BLaER1 treated with 17β-estradiol and CSF1 and Interleukin-3, amounts not matched to agents 10 nM and 100 nM (cell line): ENCODE measurements at regions not wholly inside any gene's neighbourhood (a gene's known extent, or its start where the extent isn't known, plus 50 kb on each side); places are given as distances from the start of the nearest gene placed in this dataset.
A peak's percentile ranks its signal among the peaks of the same experiment; 100 is the strongest.

Experiments
- H3K27ac ChIP-seq, 11 experiments: shearing (Covaris generic); formaldehyde crosslinking; 2 replicates each; pipeline ENCODE4 v1.8.1; 2022
- H3K27me3 ChIP-seq, 11 experiments: shearing (Covaris generic); formaldehyde crosslinking; 2 replicates each; pipeline ENCODE4 v1.8.1; 2022
- H3K36me3 ChIP-seq, 11 experiments: shearing (Covaris generic); formaldehyde crosslinking; 2 replicates each; pipeline ENCODE4 v1.8.1; 2022
- H3K4me1 ChIP-seq, 10 experiments: shearing (Covaris generic); formaldehyde crosslinking; 2 replicates each; pipeline ENCODE4 v1.8.1; 2022
- H3K4me2 ChIP-seq, 11 experiments: shearing (Covaris generic); formaldehyde crosslinking; 2 replicates each; pipeline ENCODE4 v1.8.1; 2022
- H3K4me3 ChIP-seq, 10 experiments: shearing (Covaris generic); formaldehyde crosslinking; 2 replicates each; pipeline ENCODE4 v1.8.1; 2022
- H3K9ac ChIP-seq, 11 experiments: shearing (Covaris generic); formaldehyde crosslinking; 2 replicates each; pipeline ENCODE4 v1.8.1; 2022
- H3K9me3 ChIP-seq, 11 experiments: shearing (Covaris generic); formaldehyde crosslinking; replicated peaks in 1 of 11; 2 replicates each; pipeline ENCODE4 v1.8.1; 2022
- H4K20me1 ChIP-seq, 11 experiments: shearing (Covaris generic); formaldehyde crosslinking; 2 replicates each; pipeline ENCODE4 v1.8.1; 2022
- Cebpa-rat ChIP-seq, 11 experiments: shearing (Covaris generic); IDR thresholded peaks; 2 replicates each; pipeline ENCODE4 v1.8.1; 2022

GRCh38 chr13:99037756-99038155, 59.9 kb upstream of the DOCK9 start:
- Histone ChIP-seq H4K20me1 (peaks cover 0 to 11% (median 0%) of the 10 kb centered on the region in 11 experiments; a peak in 4 of 22 replicates), H3K4me1 (peaks cover 19 to 33% (median 27%) of the 10 kb centered on the region in 10 experiments), H3K9me3 (no peaks in the 10 kb centered on the region), H3K4me3 (no peak overlapping the region), H3K27me3 (peaks cover 0 to 67% (median 17%) of the 10 kb centered on the region in 11 experiments; a peak in 14 of 22 replicates), H3K4me2 (no peak overlapping the region), H3K9ac (no peak overlapping the region), H3K27ac (no peak overlapping the region), H3K36me3 (no peaks in the 10 kb centered on the region)
- no peak for TF ChIP-seq Cebpa-rat (IDR thresholded peaks at IDR 0.05)

- no peaks in the 10 kb centered on the region for H3K9me3 ChIP-seq
- no peak overlapping the region for H3K9ac ChIP-seq
- peaks cover 17 to 87% (median 38%) of the 10 kb centered on the region in 11 experiments; a peak in 21 of 22 replicates for H3K27me3 ChIP-seq
- no peak for TF ChIP-seq Cebpa-rat (IDR thresholded peaks at IDR 0.05)
- peaks cover 0 to 11% (median 0%) of the 10 kb centered on the region in 11 experiments; a peak in 5 of 22 replicates for H4K20me1 ChIP-seq
- H3K4me1 ChIP-seq, result peaks cover 27 to 43% (median 40%) of the 10 kb centered on the region in 10 experiments
- no peaks in the 10 kb centered on the region for H3K36me3 ChIP-seq
- no peak overlapping the region for H3K4me3 ChIP-seq
- no peak overlapping the region for H3K27ac ChIP-seq
- no peak overlapping the region for H3K4me2 ChIP-seq
Observed at GRCh38 chr13:99039718-99040280, 61.9 kb upstream of the DOCK9 start.

- Histone ChIP-seq H3K27ac (no peak overlapping the region), H3K9me3 (no peaks in the 10 kb centered on the region), H3K4me3 (no peak overlapping the region), H3K9ac (no peak overlapping the region), H3K27me3 (peaks cover 19 to 87% (median 45%) of the 10 kb centered on the region in 11 experiments; a peak in 21 of 22 replicates), H3K36me3 (no peaks in the 10 kb centered on the region), H3K4me1 (peaks cover 35 to 52% (median 48%) of the 10 kb centered on the region in 10 experiments), H4K20me1 (peaks cover 0 to 11% (median 0%) of the 10 kb centered on the region in 11 experiments; a peak in 6 of 22 replicates), H3K4me2 (peak overlapping the region in 7 of 11 experiments; percentile 78 to 91 (median 84); a peak in 11 of 22 replicates)
- no peak for TF ChIP-seq Cebpa-rat (IDR thresholded peaks at IDR 0.05)
Observed at GRCh38 chr13:99040536-99041131, 62.8 kb upstream of the DOCK9 start.

GRCh38 chr13:99041337-99041736, 63.5 kb upstream of the DOCK9 start:
- TF ChIP-seq Cebpa-rat (IDR thresholded peaks at IDR 0.05), result no peak
- Histone ChIP-seq H4K20me1 (peaks cover 0 to 11% (median 0%) of the 10 kb centered on the region in 11 experiments; a peak in 7 of 22 replicates), H3K27ac (peak overlapping the region in 1 of 11 experiments; percentile 83; a peak in 1 of 22 replicates), H3K9me3 (no peaks in the 10 kb centered on the region), H3K4me1 (peaks cover 42 to 57% (median 54%) of the 10 kb centered on the region in 10 experiments), H3K27me3 (peaks cover 19 to 80% (median 45%) of the 10 kb centered on the region in 11 experiments; a peak in 21 of 22 replicates), H3K36me3 (no peaks in the 10 kb centered on the region), H3K4me3 (no peak overlapping the region), H3K9ac (no peak overlapping the region), H3K4me2 (peak overlapping the region in 10 of 11 experiments; percentile 22 to 91 (median 84); a peak in 18 of 22 replicates)

GRCh38 chr13:99041788-99042187, 63.9 kb upstream of the DOCK9 start:
- peaks cover 47 to 61% (median 59%) of the 10 kb centered on the region in 10 experiments for H3K4me1 ChIP-seq
- no peaks in the 10 kb centered on the region for H3K36me3 ChIP-seq
- peak overlapping the region in 3 of 11 experiments; percentile 38 to 83 (median 63); a peak in 5 of 22 replicates for H3K27ac ChIP-seq
- H4K20me1 ChIP-seq, result peaks cover 0 to 11% (median 0%) of the 10 kb centered on the region in 11 experiments; a peak in 7 of 22 replicates
- peak overlapping the region in 10 of 11 experiments; percentile 30 to 91 (median 84); a peak in 21 of 22 replicates for H3K4me2 ChIP-seq
- H3K9me3 ChIP-seq, result no peaks in the 10 kb centered on the region
- no peak overlapping the region; a peak in 1 of 20 replicates for H3K4me3 ChIP-seq
- peaks cover 19 to 80% (median 45%) of the 10 kb centered on the region in 11 experiments; a peak in 21 of 22 replicates for H3K27me3 ChIP-seq
- no peak for TF ChIP-seq Cebpa-rat (IDR thresholded peaks at IDR 0.05)
- peak overlapping the region in 2 of 11 experiments; percentile 53 to 55; a peak in 1 of 22 replicates for H3K9ac ChIP-seq

- Histone ChIP-seq H3K27me3 (peaks cover 19 to 89% (median 50%) of the 10 kb centered on the region in 11 experiments), H3K4me2 (peak overlapping the region; percentile 8 to 91 (median 84); a peak in 21 of 22 replicates), H3K9me3 (no peaks in the 10 kb centered on the region), H3K4me3 (peak overlapping the region in 1 of 10 experiments; percentile 23; a peak in 1 of 20 replicates), H3K9ac (peak overlapping the region in 5 of 11 experiments; percentile 2 to 55 (median 34); a peak in 8 of 22 replicates), H4K20me1 (peaks cover 0 to 11% (median 0%) of the 10 kb centered on the region in 11 experiments; a peak in 7 of 22 replicates), H3K27ac (peak overlapping the region in 7 of 11 experiments; percentile 12 to 83 (median 49); a peak in 12 of 22 replicates), H3K4me1 (peaks cover 55 to 70% (median 66%) of the 10 kb centered on the region in 10 experiments), H3K36me3 (no peaks in the 10 kb centered on the region)
- TF ChIP-seq Cebpa-rat (IDR thresholded peaks at IDR 0.05), result no peak
Observed at GRCh38 chr13:99042521-99043250, 64.8 kb upstream of the DOCK9 start.

GRCh38 chr13:99043831-99044231, 66.0 kb upstream of the DOCK9 start:
- TF ChIP-seq Cebpa-rat (IDR thresholded peaks at IDR 0.05), result no peak
- Histone ChIP-seq H3K9ac (0 out of 22 replicates have a peak overlapping the region, but pooled peaks of 1 of the 11 experiments have one; percentile 55), H3K27ac (peak overlapping the region in 4 of 11 experiments; percentile 13 to 83 (median 56); a peak in 6 of 22 replicates), H3K4me3 (no peak overlapping the region), H4K20me1 (peaks cover 0 to 11% (median 0%) of the 10 kb centered on the region in 11 experiments; a peak in 7 of 22 replicates), H3K9me3 (no peaks in the 10 kb centered on the region), H3K36me3 (no peaks in the 10 kb centered on the region), H3K4me2 (peak overlapping the region; percentile 7 to 91 (median 84); a peak in 20 of 22 replicates), H3K4me1 (peaks cover 55 to 79% (median 70%) of the 10 kb centered on the region in 10 experiments), H3K27me3 (peaks cover 29 to 90% (median 61%) of the 10 kb centered on the region in 11 experiments)

- Histone ChIP-seq H3K9me3 (no peaks in the 10 kb centered on the region), H3K4me1 (peaks cover 60 to 81% (median 73%) of the 10 kb centered on the region in 10 experiments), H3K36me3 (no peaks in the 10 kb centered on the region), H3K9ac (peak overlapping the region in 1 of 11 experiments; percentile 37; a peak in 1 of 22 replicates), H3K27me3 (peaks cover 29 to 91% (median 68%) of the 10 kb centered on the region in 11 experiments), H3K4me2 (peak overlapping the region; percentile 78 to 91 (median 84); a peak in 21 of 22 replicates), H3K27ac (peak overlapping the region in 8 of 11 experiments; percentile 76 to 88 (median 80); a peak in 13 of 22 replicates), H4K20me1 (peaks cover 0 to 11% (median 0%) of the 10 kb centered on the region in 11 experiments; a peak in 7 of 22 replicates), H3K4me3 (no peak overlapping the region)
- no peak for TF ChIP-seq Cebpa-rat (IDR thresholded peaks at IDR 0.05)
Observed at GRCh38 chr13:99044764-99045163, 66.9 kb upstream of the DOCK9 start.
